GM12874 (cell line): ENCODE measurements at regions not wholly inside any gene's neighbourhood (a gene's known extent, or its start where the extent isn't known, plus 50 kb on each side); places are given as distances from the start of the nearest gene placed in this dataset.

Experiments used
- TF ChIP-seq, protein P1 (sequence below): IDR thresholded peaks from 2 replicates; pipeline ENCODE4 v1.5.1; 2011; ENCODE audit warnings: low read depth, mild to moderate bottlenecking, control low read depth, low read length, moderate library complexity; ENCODE audit not compliant: insufficient read depth

DNA sequence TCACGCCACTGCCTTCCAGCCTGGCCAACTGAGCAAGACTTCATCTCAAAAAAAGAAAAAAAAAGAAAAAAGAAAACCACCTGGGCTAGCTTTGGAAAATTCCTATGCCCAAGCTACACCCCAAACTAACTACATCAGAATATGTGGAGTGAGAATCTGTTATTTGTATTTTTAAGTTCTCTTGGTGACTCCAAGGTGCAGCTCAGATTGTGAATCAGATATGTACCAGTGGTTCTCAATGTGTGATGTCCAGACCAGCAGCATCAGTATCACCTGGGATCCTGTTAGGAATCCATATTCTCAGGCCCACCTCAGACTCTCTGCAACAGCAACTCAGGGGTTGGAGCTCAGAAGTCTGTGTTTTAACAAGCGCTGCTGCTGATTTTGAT, 376.8 kb downstream of the EDEM1 start:
- TF ChIP-seq, protein P1, sequence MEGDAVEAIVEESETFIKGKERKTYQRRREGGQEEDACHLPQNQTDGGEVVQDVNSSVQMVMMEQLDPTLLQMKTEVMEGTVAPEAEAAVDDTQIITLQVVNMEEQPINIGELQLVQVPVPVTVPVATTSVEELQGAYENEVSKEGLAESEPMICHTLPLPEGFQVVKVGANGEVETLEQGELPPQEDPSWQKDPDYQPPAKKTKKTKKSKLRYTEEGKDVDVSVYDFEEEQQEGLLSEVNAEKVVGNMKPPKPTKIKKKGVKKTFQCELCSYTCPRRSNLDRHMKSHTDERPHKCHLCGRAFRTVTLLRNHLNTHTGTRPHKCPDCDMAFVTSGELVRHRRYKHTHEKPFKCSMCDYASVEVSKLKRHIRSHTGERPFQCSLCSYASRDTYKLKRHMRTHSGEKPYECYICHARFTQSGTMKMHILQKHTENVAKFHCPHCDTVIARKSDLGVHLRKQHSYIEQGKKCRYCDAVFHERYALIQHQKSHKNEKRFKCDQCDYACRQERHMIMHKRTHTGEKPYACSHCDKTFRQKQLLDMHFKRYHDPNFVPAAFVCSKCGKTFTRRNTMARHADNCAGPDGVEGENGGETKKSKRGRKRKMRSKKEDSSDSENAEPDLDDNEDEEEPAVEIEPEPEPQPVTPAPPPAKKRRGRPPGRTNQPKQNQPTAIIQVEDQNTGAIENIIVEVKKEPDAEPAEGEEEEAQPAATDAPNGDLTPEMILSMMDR, result no peak

- TF ChIP-seq, protein P1, result no peak
Measured at GRCh38 chr3:5565026-5565425, 377.5 kb downstream of the EDEM1 start.

DNA sequence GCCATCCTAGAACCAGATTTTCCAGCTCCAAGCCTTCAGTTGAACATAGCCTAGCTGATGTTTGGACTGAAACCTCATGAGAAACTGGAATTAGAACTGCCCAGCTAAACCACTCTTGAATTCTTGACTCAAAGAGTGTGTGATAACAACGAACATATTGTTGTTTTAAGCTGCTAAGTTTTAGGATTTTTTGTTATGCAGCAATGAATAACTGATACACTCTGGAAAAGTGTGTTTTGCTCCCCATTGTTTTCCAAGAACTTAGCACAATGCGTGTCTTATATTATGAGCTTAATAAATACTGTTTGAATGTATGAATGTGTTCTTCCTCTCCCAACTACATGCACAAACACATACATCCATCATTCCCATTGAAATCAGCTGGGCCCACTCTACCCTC, 379.6 kb downstream of the EDEM1 start:
- TF ChIP-seq, protein P1, result no peak

DNA sequence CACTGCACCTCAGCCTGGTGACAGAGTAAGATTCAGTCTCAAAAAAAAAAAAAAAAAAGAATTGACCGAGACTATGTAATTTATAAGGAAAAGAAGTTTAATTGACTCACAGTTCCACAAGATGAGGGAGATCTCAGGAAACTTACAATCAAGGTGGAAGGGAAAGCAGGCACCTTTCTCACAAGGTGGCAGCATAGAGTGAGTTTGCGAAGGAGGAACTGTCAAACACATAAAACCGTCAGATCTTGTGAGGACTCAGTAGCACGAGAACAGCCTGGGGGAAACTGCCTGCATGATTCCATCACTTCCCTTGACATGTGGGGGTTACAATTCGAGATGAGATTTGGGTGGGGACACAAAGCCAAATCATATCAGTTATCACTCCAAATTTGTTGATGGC, 380.9 kb downstream of the EDEM1 start:
- TF ChIP-seq, protein P1, result peak; percentile 8; the same call in 1 of the 2 replicates

DNA sequence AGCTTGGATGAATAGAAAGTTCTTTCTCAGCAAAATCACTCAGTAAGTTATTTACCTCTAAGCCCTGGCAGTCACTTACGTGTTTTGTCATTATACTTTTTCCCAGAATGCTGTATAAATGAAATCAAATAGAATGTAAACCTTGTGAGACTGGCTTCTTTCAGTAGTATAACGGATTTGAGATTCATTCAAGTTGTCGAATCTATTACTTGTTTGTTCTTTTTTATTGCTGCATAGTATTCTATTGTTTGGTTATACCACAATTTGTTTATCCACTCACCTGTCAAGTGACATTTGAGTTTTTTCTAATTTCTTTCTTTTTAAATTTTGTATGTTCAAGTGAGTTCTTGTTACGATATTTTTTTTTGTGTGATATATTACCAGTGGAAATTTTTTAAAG, 381.6 kb downstream of the EDEM1 start:
- TF ChIP-seq, protein P1, result no peak

DNA sequence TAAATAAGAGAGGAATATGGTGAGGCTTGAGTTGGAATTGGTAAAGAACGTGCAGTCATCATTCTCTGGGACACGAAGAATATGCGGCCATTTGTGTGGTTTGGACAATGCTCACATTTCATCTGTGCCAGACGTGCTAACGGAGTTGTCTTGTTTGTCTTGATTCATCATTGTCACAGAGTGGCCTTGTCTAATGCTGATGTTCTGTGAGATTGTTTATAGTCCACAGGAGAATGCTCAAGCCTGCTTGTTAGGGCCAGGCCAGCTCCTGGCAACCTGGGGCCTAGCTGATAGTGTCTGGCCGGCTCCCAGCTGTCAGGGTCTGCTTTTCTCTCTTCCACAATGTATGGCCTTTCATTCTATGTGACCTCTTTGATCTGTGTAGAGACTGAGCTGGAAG, 384.7 kb downstream of the EDEM1 start:
- TF ChIP-seq, protein P1, result no peak

DNA sequence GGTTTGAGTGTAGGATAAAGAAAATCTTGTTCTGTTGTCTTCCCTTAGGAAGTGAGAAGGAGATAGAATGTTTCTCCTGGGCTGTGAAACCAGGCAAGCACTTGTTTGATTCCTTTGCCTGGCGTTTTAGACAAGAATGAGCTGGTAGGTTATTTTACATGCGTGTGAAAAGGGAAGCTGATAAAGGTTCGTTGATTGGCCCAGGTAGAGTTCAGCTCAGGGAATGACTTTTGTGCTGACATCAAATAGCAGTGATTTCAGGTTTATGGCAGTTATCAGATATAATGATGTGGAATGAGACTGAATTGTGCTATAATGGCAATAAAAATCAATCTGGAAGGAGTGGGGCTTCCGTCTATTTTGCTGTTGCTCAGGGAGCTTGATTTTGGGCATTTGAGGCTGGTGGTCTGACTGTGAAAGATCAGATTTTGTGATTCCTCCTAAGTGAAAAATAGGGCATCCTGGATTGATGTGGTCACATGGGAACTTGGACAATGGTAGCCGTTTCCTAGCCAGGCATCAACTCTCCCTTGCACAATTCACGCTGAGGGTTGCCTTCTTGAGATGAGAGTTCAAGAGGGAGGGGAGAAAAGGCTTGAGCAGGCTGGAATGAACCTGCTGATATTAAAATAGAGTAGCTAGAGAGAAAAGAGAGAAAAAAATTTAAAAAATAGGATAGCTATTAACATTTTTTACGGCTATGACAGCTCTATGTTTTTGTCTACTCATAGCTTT, 388.9 kb downstream of the EDEM1 start:
- TF ChIP-seq, protein P1, result no peak
